SK-N-SH (cell line): ENCODE measurements at regions not wholly inside any gene's neighbourhood (a gene's known extent, or its start where the extent isn't known, plus 50 kb on each side); places are given as distances from the start of the nearest gene placed in this dataset.

Experiments used
- CTCF ChIA-PET: fragments of 300-600, 350-600 bp; formaldehyde crosslinking; extraction: SDS; loops from one replicate; lab custom pipeline; 2021; lab: Yijun Ruan, JAX
- POLR2A ChIA-PET: fragments of 350-600 bp; sonication (Branson Sonifier 250); formaldehyde crosslinking; extraction: SDS; loops from one replicate; lab custom pipeline; 2020; ENCODE audit warnings: antibody characterized with exemption, inconsistent platforms; lab: Yijun Ruan, JAX
- DNase-seq: peaks from one replicate; pipeline ENCODE4 v3.0.0; 2012
- H2AFZ ChIP-seq: fragments of 200-600 bp; sonication (generic); 2 replicates; pipeline ENCODE4 v1.8.1; 2016; ENCODE audit warnings: antibody characterized with exemption, mild to moderate bottlenecking, low read depth
- H3F3A ChIP-seq: fragments of 200-600 bp; sonication (generic); replicated peaks from 2 replicates; pipeline ENCODE3; 2016; ENCODE audit warnings: antibody characterized with exemption, mild to moderate bottlenecking; ENCODE audit not compliant: insufficient read depth
- H3K27ac ChIP-seq, 2 experiments: fragments of 200-500 bp in 1 of 2; fragments of 200-600 bp in 1 of 2; sonication (Bioruptor generic) in 1 of 2; sonication (generic), shearing (Covaris generic) in 1 of 2; 2 replicates each; pipeline versions ENCODE4 v1.5.1 to v1.6.1; 2014 to 2016; ENCODE audit warnings: low read depth in 2 of 2, inconsistent platforms in 1 of 2, low read length in 1 of 2, mild to moderate bottlenecking in 1 of 2, mixed read lengths in 1 of 2
- H3K27me3 ChIP-seq: fragments of 200-600 bp; sonication (generic), shearing (Covaris generic); 2 replicates; pipeline ENCODE4 v1.6.1; 2016; ENCODE audit warnings: mixed run types; ENCODE audit not compliant: insufficient read depth
- H3K36me3 ChIP-seq, 2 experiments: fragments of 200-500 bp in 1 of 2; fragments of 200-600 bp in 1 of 2; sonication (Bioruptor generic) in 1 of 2; sonication (generic) in 1 of 2; replicated peaks in 1 of 2; 2 replicates each; pipeline versions ENCODE3 to v1.5.1; 2014 to 2016; ENCODE audit warnings: low read length in 1 of 2, mild to moderate bottlenecking in 1 of 2; ENCODE audit not compliant: insufficient read depth in 2 of 2, control insufficient read depth in 1 of 2
- H3K4me1 ChIP-seq, 2 experiments: fragments of 200-500 bp in 1 of 2; fragments of 200-600 bp in 1 of 2; sonication (Bioruptor generic) in 1 of 2; sonication (generic), shearing (Covaris generic) in 1 of 2; 2 replicates each; pipeline versions ENCODE4 v1.5.1 to v1.6.1; 2014 to 2016; ENCODE audit warnings: low read depth in 1 of 2, low read length in 1 of 2, mixed run types in 1 of 2; ENCODE audit not compliant: insufficient read depth in 2 of 2, control insufficient read depth in 1 of 2
- H3K4me2 ChIP-seq: fragments of 200-600 bp; sonication (generic), shearing (Covaris generic); 2 replicates; pipeline ENCODE4 v1.6.1; 2017; ENCODE audit warnings: mixed run types
- H3K4me3 ChIP-seq, 2 experiments: fragments of 200-500 bp in 1 of 2; fragments of 200-600 bp in 1 of 2; sonication (Bioruptor generic) in 1 of 2; sonication (generic), shearing (Covaris generic) in 1 of 2; 2 replicates each; pipeline versions ENCODE4 v1.5.1 to v1.8.1; 2014 to 2016; ENCODE audit warnings: low read depth in 2 of 2, inconsistent platforms in 1 of 2, low read length in 1 of 2, mild to moderate bottlenecking in 1 of 2, mixed read lengths in 1 of 2, moderate library complexity in 1 of 2
- H3K79me2 ChIP-seq: fragments of 200-600 bp; sonication (generic); 2 replicates; pipeline ENCODE4 v1.8.1; 2017; ENCODE audit warnings: mild to moderate bottlenecking; ENCODE audit not compliant: insufficient read depth
- H3K9ac ChIP-seq: fragments of 200-600 bp; sonication (generic); 2 replicates; pipeline ENCODE4 v1.6.1; 2017; ENCODE audit warnings: mixed run types
- H3K9me2 ChIP-seq: fragments of 200-600 bp; sonication (generic); 2 replicates; pipeline ENCODE4 v1.6.1; 2017; ENCODE audit warnings: mixed run types
- H3K9me3 ChIP-seq: fragments of 200-600 bp; sonication (generic); 2 replicates; pipeline ENCODE4 v1.6.1; 2017; ENCODE audit warnings: mixed run types, mild to moderate bottlenecking, moderate library complexity
- H4K20me1 ChIP-seq: fragments of 200-600 bp; sonication (generic); 2 replicates; pipeline ENCODE4 v1.6.1; 2017; ENCODE audit warnings: mild to moderate bottlenecking, mixed run types; ENCODE audit not compliant: insufficient read depth
- FOSL2 ChIP-seq: IDR thresholded peaks from 2 replicates; pipeline ENCODE4 v1.4.0; 2012; ENCODE audit warnings: low read depth, mild to moderate bottlenecking, moderate library complexity, borderline replicate concordance
- FOXJ3 ChIP-seq: sonication (generic); formaldehyde crosslinking; IDR thresholded peaks from 2 replicates; pipeline ENCODE4 v1.5.1; 2020; ENCODE audit warnings: mild to moderate bottlenecking, missing genetic modification reagents
- JUND ChIP-seq: IDR thresholded peaks from 2 replicates; pipeline ENCODE4 v1.4.0; 2012
- MAX ChIP-seq: IDR thresholded peaks from 2 replicates; pipeline ENCODE4 v1.4.0; 2012; ENCODE audit warnings: low read depth
- NRF1 ChIP-seq: IDR thresholded peaks from 2 replicates; pipeline ENCODE4 v1.6.1; 2012; ENCODE audit warnings: low read depth, mild to moderate bottlenecking, low read length
- POLR2AphosphoS5 ChIP-seq: IDR thresholded peaks from 2 replicates; pipeline ENCODE4 v1.6.1; 2012; ENCODE audit warnings: low read depth, low read length
- RAD21 ChIP-seq: IDR thresholded peaks from 2 replicates; pipeline ENCODE4 v1.6.1; 2012; ENCODE audit warnings: mild to moderate bottlenecking, low read length
- RCOR1 ChIP-seq: fragments of 150-350 bp; IDR thresholded peaks from 2 replicates; pipeline ENCODE4 v1.6.1; 2017; ENCODE audit warnings: antibody characterized with exemption, low read length
- REST ChIP-seq: IDR thresholded peaks from 2 replicates; pipeline ENCODE4 v1.6.1; 2012; ENCODE audit warnings: mild to moderate bottlenecking, low read depth, low read length, moderate library complexity
- SIN3A ChIP-seq: IDR thresholded peaks from 2 replicates; pipeline ENCODE4 v1.6.1; 2012; ENCODE audit warnings: low read depth, mild to moderate bottlenecking, low read length, moderate library complexity, borderline replicate concordance
- TAF1 ChIP-seq: IDR thresholded peaks from 2 replicates; pipeline ENCODE4 v1.6.1; 2012; ENCODE audit warnings: low read depth, mild to moderate bottlenecking, low read length, moderate library complexity, borderline replicate concordance
- TCF12 ChIP-seq: IDR thresholded peaks from 2 replicates; pipeline ENCODE4 v1.4.0; 2012
- TEAD4 ChIP-seq: IDR thresholded peaks from 2 replicates; pipeline ENCODE4 v1.4.0; 2012; ENCODE audit warnings: mild to moderate bottlenecking, borderline replicate concordance; ENCODE audit not compliant: insufficient read depth
- ZBTB33 ChIP-seq: IDR thresholded peaks from 2 replicates; pipeline ENCODE4 v1.4.0; 2012; ENCODE audit warnings: low read depth, borderline replicate concordance
- WGBS: methylation state at CpG from one replicate; pipeline ENCODE4 v1.1.6; 2017; ENCODE audit warnings: low lambda C conversion rate; 5-methylcytosine and 5-hydroxymethylcytosine counted together
- TF ChIP-seq, protein P1 (sequence below): fragments of 150-350 bp; IDR thresholded peaks from 2 replicates; pipeline ENCODE4 v1.6.1; 2016; ENCODE audit warnings: mild to moderate bottlenecking, low read depth, low read length
- TF ChIP-seq, protein P2 (sequence below): fragments of 150-350 bp; IDR thresholded peaks from 2 replicates; pipeline ENCODE4 v1.6.1; 2017; ENCODE audit warnings: antibody characterized with exemption, low read length, low read depth, borderline replicate concordance
- TF ChIP-seq, protein P3 (sequence below): IDR thresholded peaks from 2 replicates; pipeline ENCODE4; 2012

DNA sequence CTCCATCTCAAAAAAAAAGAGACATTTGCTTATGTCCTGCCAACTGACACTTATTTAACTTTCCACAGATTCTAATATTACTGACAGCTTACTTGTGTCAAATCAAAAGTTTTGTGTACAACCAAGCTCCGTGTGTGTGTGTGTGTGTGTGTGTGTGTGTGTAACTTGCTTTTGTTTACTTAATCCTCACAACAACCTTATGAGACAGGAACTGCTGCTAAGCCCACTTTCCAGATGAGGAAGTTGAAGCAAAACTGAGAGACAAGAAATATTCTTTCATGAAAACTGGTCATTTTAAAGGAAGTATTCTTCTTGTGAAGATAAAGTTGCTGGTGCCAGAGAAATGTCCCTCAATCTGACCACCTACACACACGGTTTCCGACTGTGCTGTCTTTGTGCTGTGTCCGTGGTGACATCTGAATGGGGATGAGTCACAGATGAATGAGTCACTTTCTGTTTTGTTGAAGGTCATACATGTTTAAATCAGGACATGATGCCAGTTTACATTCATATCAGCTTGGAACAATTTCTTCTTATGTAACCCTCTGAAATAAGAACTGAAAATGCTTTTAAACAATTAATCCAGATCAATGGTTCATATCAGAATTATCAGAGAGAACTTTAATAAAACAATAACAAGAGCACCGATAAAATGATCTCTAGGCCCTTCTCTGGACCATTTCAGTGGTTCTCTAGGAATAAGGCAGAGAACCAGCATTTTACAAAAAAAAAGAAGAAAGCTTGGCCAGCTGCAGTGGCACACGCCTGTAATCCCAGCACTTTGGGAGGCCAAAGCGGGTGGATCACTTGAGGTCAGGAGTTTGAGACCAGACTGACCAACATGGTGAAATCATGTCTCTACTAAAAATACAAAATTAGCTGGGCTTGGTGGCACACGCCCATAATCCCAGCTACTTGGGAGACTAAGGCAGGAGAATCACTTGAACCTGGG is 95.5 kb downstream of the THNSL2 start:
- no peak for DNase-seq
- Histone ChIP-seq H2AFZ (no peak overlapping the region), H3F3A (no peaks in the 10 kb centered on the region), H3K9me3 (no peaks in the 10 kb centered on the region), H3K4me1 (no peaks in the 10 kb centered on the region), H3K36me3 (no peaks in the 10 kb centered on the region), H3K9ac (no peak overlapping the region), H3K27me3 (no peaks in the 10 kb centered on the region), H3K9me2 (no peaks in the 10 kb centered on the region), H4K20me1 (no peaks in the 10 kb centered on the region), H3K4me2 (no peak overlapping the region), H3K27ac (no peak overlapping the region), H3K4me3 (no peak overlapping the region), H3K79me2 (no peaks in the 10 kb centered on the region)
- ChIA-PET POLR2A (no interaction called here), CTCF (interaction anchor here (2.2 kb wide), 1 partner anchor 74 kb away, joined by 6 read pairs; no protein-coding TSS in a partner anchor)
- 20% methylated on average over 8 of the region's 8 CpGs for WGBS
- TF ChIP-seq NRF1 (no peak), FOSL2 (peak; percentile 37; the same call in 1 of the 2 replicates), FOXJ3 (CRISPR knock-in tag) (no peak), JUND (0 out of 2 replicates have a peak, but pooled peaks have one; percentile 9)

GRCh38 chr2:88263861-88264260 is 93.7 kb downstream of the THNSL2 start:
- H3K36me3 ChIP-seq: no peaks in the 10 kb centered on the region
- 37% methylated on average over 5 of the region's 5 CpGs for WGBS
- H3K9ac ChIP-seq: no peak overlapping the region
- no peaks in the 10 kb centered on the region for H3K79me2 ChIP-seq
- H3K27ac ChIP-seq: no peak overlapping the region
- no peaks in the 10 kb centered on the region for H3K4me1 ChIP-seq
- no peaks in the 10 kb centered on the region for H3K9me2 ChIP-seq
- H2AFZ ChIP-seq: no peak overlapping the region
- H3K9me3 ChIP-seq: no peaks in the 10 kb centered on the region
- H3F3A ChIP-seq: no peaks in the 10 kb centered on the region
- DNase-seq: no peak
- ChIA-PET CTCF (no interaction called here), POLR2A (no interaction called here)
- no peak overlapping the region for H3K4me2 ChIP-seq
- H4K20me1 ChIP-seq: no peaks in the 10 kb centered on the region
- no peak overlapping the region for H3K4me3 ChIP-seq
- no peaks in the 10 kb centered on the region for H3K27me3 ChIP-seq
- TF ChIP-seq TAF1: no peak
- no peak for TF ChIP-seq RAD21
- no peak for TF ChIP-seq ZBTB33
- TF ChIP-seq REST: no peak
- TF ChIP-seq POLR2AphosphoS5: no peak
- TF ChIP-seq MAX: no peak
- TF ChIP-seq, protein P1, sequence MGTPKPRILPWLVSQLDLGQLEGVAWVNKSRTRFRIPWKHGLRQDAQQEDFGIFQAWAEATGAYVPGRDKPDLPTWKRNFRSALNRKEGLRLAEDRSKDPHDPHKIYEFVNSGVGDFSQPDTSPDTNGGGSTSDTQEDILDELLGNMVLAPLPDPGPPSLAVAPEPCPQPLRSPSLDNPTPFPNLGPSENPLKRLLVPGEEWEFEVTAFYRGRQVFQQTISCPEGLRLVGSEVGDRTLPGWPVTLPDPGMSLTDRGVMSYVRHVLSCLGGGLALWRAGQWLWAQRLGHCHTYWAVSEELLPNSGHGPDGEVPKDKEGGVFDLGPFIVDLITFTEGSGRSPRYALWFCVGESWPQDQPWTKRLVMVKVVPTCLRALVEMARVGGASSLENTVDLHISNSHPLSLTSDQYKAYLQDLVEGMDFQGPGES: no peak
- TF ChIP-seq, protein P2, sequence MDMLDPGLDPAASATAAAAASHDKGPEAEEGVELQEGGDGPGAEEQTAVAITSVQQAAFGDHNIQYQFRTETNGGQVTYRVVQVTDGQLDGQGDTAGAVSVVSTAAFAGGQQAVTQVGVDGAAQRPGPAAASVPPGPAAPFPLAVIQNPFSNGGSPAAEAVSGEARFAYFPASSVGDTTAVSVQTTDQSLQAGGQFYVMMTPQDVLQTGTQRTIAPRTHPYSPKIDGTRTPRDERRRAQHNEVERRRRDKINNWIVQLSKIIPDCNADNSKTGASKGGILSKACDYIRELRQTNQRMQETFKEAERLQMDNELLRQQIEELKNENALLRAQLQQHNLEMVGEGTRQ: no peak
- TF ChIP-seq TCF12: no peak
- no peak for TF ChIP-seq FOXJ3 (CRISPR knock-in tag)
- TF ChIP-seq TEAD4: no peak
- TF ChIP-seq SIN3A: no peak
- no peak for TF ChIP-seq RCOR1
- TF ChIP-seq, protein P3, sequence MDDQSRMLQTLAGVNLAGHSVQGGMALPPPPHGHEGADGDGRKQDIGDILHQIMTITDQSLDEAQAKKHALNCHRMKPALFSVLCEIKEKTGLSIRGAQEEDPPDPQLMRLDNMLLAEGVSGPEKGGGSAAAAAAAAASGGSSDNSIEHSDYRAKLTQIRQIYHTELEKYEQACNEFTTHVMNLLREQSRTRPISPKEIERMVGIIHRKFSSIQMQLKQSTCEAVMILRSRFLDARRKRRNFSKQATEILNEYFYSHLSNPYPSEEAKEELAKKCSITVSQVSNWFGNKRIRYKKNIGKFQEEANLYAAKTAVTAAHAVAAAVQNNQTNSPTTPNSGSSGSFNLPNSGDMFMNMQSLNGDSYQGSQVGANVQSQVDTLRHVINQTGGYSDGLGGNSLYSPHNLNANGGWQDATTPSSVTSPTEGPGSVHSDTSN: no peak
